NB4 (cell line): ENCODE measurements at regions not wholly inside any gene's neighbourhood (a gene's known extent, or its start where the extent isn't known, plus 50 kb on each side); places are given as distances from the start of the nearest gene placed in this dataset.

Experiments
- CTCF ChIP-seq: IDR thresholded peaks from one replicate; pipeline ENCODE4 v1.5.1; 2012; ENCODE audit warnings: low read depth, low read length
- MYC ChIP-seq: IDR thresholded peaks from 2 replicates; pipeline ENCODE4 v1.6.1; 2011; ENCODE audit warnings: low read depth, low read length
- POLR2A ChIP-seq: IDR thresholded peaks from 2 replicates; pipeline ENCODE4 v1.6.1; 2011; ENCODE audit warnings: mild to moderate bottlenecking; ENCODE audit not compliant: insufficient read length; ENCODE audit errors: extremely low read depth

GRCh38 chr5:113705657-113706056, 192.2 kb downstream of the YTHDC2 start:
- TF ChIP-seq CTCF (no peak), POLR2A (no peak), MYC (no peak)
